GM10266 (cell line): ENCODE measurements at regions not wholly inside any gene's neighbourhood (a gene's known extent, or its start where the extent isn't known, plus 50 kb on each side); places are given as distances from the start of the nearest gene placed in this dataset.
"Not testable (repeated sequence)": the region's sequence is repeated elsewhere in the genome, so short reads cannot be mapped to it uniquely, and the experiment has no call there.

ENCODE experiments used
- DNase-seq: peaks from one replicate; pipeline ENCODE4 v3.0.0; 2012; ENCODE audit errors: extremely low spot score
- CTCF ChIP-seq: IDR thresholded peaks from 2 replicates; pipeline ENCODE4 v1.5.1; 2012; ENCODE audit warnings: mild to moderate bottlenecking, low read depth; ENCODE audit not compliant: control insufficient read depth, insufficient read depth; ENCODE audit errors: missing control alignments

DNA sequence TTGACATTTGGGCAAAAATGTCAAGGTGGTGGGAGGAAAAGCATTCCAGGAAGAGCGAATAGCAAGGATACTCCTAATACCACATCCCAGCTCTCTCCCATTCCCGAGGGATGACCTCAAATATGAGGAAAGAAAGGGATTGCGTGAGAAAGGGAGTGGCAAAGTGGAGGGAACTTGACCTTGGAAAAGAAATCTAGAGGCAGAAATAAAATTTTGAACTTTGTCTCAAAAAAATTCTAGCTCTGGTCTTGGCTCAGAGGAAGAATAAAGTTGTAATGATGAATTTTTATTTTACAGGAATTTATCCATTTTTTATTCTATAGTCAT lies 127.8 kb downstream of the TBX19 start:
- TF ChIP-seq CTCF = no peak
- no peak for DNase-seq

DNA sequence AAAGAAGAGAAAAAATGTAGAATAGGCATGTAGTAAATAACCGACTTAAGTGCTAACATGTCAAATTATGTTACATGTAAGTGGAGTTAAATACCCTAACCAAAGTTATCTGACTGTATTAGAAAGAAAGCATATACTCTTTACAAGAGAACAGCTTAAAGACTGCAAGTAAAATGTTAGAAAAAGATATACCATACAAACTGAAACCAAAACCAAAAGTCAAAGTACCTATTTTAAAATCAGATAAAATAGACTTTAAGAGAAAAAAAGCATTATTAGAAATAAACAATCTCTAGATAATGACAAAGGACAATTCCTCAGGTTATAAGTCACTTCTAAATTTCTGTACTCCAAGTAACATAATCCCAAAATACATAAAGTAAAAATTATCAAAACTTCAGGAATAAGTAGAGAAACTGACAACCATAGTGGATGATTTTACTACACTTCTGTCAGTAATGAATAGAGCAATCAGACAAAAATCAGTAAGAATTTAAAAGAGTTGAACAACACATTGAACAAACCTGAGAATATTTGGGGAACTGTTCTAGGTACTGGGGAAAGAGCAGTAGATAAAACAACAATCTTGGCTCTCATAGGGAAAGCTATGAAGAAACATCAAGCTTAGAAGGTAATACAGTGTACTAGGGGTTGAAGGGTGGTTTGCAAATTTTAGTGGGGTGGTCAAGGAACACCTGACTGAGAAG lies 127.3 kb downstream of the TBX19 start:
- DNase-seq = no peak

DNA sequence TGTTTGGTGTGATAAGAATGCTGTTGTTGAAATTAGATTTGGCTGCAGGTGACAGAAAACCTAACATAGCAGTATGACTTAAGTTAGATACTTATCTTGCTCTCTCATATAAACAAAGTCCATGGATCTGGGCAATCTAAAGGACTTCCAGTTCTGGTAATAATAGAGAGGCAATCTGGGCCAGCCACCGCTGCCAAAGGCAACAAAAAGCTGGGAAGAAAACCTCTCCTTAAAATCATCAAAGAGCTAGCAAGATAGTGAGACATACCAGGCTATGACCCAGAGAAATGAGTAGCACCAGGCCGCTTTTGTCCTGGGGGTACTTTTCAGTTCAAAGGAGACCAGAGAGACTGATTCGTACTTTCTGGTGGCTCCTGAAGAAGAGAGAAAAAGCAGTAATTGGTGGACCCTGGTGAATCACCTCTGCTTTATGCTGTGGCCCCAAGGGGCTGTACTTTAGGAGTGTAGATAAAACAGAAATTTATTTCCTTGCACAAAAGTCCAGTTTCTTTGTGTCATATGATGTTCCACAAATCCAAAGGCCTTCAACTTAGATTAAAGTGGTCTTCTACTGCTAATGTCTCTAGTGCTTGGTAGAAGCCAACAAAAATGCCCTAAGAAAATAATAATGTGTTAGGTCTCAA lies 125.4 kb downstream of the TBX19 start:
- TF ChIP-seq CTCF = no peak
- no peak for DNase-seq

More for the DNA sequence above, 127.3 kb downstream of the TBX19 start:
- TF ChIP-seq CTCF = no peak

DNA sequence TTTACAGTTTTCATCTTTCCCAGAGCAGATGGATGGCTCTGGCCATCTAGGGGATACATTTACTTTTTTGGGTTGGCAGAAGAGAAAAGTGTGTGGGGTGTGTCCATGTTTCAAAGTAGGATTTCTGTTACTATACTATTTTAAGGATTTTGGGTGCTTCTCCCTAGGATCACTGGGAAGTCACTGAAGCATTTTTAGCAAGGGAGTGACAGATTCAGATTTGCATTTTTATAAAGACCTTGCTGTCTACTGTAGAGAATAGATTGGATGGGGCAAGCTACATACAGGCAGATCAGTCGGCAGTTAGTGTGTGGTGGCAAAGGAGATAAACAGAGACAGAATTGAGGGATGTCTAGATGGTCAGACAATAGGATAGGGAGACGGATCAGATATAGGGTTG lies 122.5 kb downstream of the TBX19 start:
- TF ChIP-seq CTCF = no peak
- DNase-seq = no peak

GRCh38 chr1:168402466-168402865 lies 121.8 kb downstream of the TBX19 start:
- DNase-seq = not testable (repeated sequence)

- DNase-seq = no peak
- TF ChIP-seq CTCF = no peak
Observed at GRCh38 chr1:168401341-168401740, 120.7 kb downstream of the TBX19 start.

DNA sequence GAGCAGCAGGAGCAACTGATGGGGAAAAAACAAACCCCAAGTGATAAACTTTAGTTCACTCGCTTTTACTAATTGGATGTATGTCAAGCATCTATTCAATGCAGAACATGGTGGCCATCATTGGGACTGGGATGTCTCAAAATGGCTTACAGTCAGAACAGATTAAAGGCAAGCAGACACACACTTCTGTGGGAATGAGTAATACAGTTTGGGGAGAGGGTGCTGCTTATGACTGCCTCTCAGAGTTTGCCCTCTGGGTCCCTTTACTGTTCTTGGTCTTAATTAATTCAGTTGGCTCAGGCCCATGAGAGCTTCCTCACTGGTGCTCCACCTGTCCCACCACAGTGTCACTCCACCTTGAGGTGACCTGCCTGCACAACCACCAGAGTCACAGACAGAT lies 119.5 kb downstream of the TBX19 start:
- DNase-seq = no peak
- no peak for TF ChIP-seq CTCF
